ENCODE measurements at regions not wholly inside any gene's neighbourhood (a gene's known extent, or its start where the extent isn't known, plus 50 kb on each side); places are given as distances from the start of the nearest gene placed in this dataset.

GRCh38 chr7:45421806-45422205, 152.4 kb upstream of the ADCY1 start:
- H3K27ac Mint-ChIP-seq: no peak overlapping the region
- H3K4me1 ChIP-seq (ENCODE audit: control insufficient read depth in 1 of 2, insufficient read depth in 2 of 2, low read length in 2 of 2): no peaks in the 10 kb centered on the region
- no peak overlapping the region for H3K9ac ChIP-seq (ENCODE audit: insufficient read depth, low read length, poor library complexity, severe bottlenecking)
- H3K4me3 ChIP-seq (replicated peaks in 1 of 3; ENCODE audit: low read depth in 2 of 3, low read length in 3 of 3): no peak overlapping the region
- no peaks in the 10 kb centered on the region for H3K36me3 ChIP-seq (replicated peaks in 1 of 2; ENCODE audit: control insufficient read depth in 1 of 2, insufficient read depth in 2 of 2, low read length in 2 of 2)
- no peaks in the 10 kb centered on the region for H3K4me1 Mint-ChIP-seq
- no CpG with 5 or more reads among the region's 1 CpG for WGBS (ENCODE audit: insufficient coverage)
- no peak overlapping the region for H3K27ac ChIP-seq (ENCODE audit: low read depth in 1 of 2, low read length in 2 of 2)
- H3K27me3 Mint-ChIP-seq (ENCODE audit: low read depth in 3 of 3): peaks cover 5 to 11% (median 10%) of the 10 kb centered on the region in 3 donors
- TF ChIP-seq CTCF (IDR thresholded peaks at IDR 0.05): no peak
- no peak overlapping the region for H2AFZ ChIP-seq (ENCODE audit: insufficient read depth, low read depth, low read length, poor library complexity, severe bottlenecking)
- peaks cover 0 to 5% (median 0%) of the 10 kb centered on the region in 7 donors for H3K9me3 Mint-ChIP-seq
- no peaks in the 10 kb centered on the region for H3K79me2 ChIP-seq (ENCODE audit: insufficient read depth, low read length)
- H3K27me3 ChIP-seq (ENCODE audit: control insufficient read depth in 2 of 2, insufficient read depth in 2 of 2, low read length in 2 of 2): no peaks in the 10 kb centered on the region
- H3K36me3 Mint-ChIP-seq: no peaks in the 10 kb centered on the region
- no peak overlapping the region for H3K4me2 ChIP-seq (replicated peaks; ENCODE audit: extremely low read depth, low read length, poor library complexity, severe bottlenecking)
- H3K4me3 Mint-ChIP-seq: no peak overlapping the region
- no peak for DNase-seq
- intact Hi-C loops (cut with micrococcal nuclease): no loop called here
- H3K9me3 ChIP-seq (replicated peaks in 1 of 2; ENCODE audit: control insufficient read depth in 1 of 2, insufficient read depth in 1 of 2, low read length in 2 of 2): no peaks in the 10 kb centered on the region
- no peaks in the 10 kb centered on the region for H4K20me1 ChIP-seq (ENCODE audit: insufficient read depth, low read length)

GRCh38 chr7:45430397-45430796, 143.8 kb upstream of the ADCY1 start:
- Histone ChIP-seq H3K9me3 (replicated peaks in 1 of 2; ENCODE audit: control insufficient read depth in 1 of 2, insufficient read depth in 1 of 2, low read length in 2 of 2) (no peaks in the 10 kb centered on the region), H3K27me3 (ENCODE audit: control insufficient read depth in 2 of 2, insufficient read depth in 2 of 2, low read length in 2 of 2) (no peaks in the 10 kb centered on the region), H3K4me1 (ENCODE audit: control insufficient read depth in 1 of 2, insufficient read depth in 2 of 2, low read length in 2 of 2) (no peaks in the 10 kb centered on the region), H3K9ac (ENCODE audit: insufficient read depth, low read length, poor library complexity, severe bottlenecking) (no peak overlapping the region), H4K20me1 (ENCODE audit: insufficient read depth, low read length) (no peaks in the 10 kb centered on the region), H2AFZ (ENCODE audit: insufficient read depth, low read depth, low read length, poor library complexity, severe bottlenecking) (no peak overlapping the region), H3K27ac (ENCODE audit: low read depth in 1 of 2, low read length in 2 of 2) (no peak overlapping the region), H3K4me2 (replicated peaks; ENCODE audit: extremely low read depth, low read length, poor library complexity, severe bottlenecking) (no peak overlapping the region), H3K4me3 (replicated peaks in 1 of 3; ENCODE audit: low read depth in 2 of 3, low read length in 3 of 3) (no peak overlapping the region), H3K36me3 (replicated peaks in 1 of 2; ENCODE audit: control insufficient read depth in 1 of 2, insufficient read depth in 2 of 2, low read length in 2 of 2) (no peaks in the 10 kb centered on the region), H3K79me2 (ENCODE audit: insufficient read depth, low read length) (no peaks in the 10 kb centered on the region)
- Mint-ChIP-seq H3K9me3 (peaks cover 0 to 5% (median 0%) of the 10 kb centered on the region in 7 donors), H3K4me1 (no peaks in the 10 kb centered on the region), H3K36me3 (no peaks in the 10 kb centered on the region), H3K27me3 (ENCODE audit: low read depth in 3 of 3) (peaks cover 3 to 6% (median 3%) of the 10 kb centered on the region in 3 donors), H3K27ac (no peak overlapping the region), H3K4me3 (no peak overlapping the region)
- no peak for DNase-seq
- no peak for TF ChIP-seq CTCF (IDR thresholded peaks at IDR 0.05)
- 87% methylated on average over 5 of the region's 8 CpGs for WGBS (ENCODE audit: insufficient coverage)
- intact Hi-C loops (cut with micrococcal nuclease): no loop called here
